RCC 7860 (cell line): ENCODE measurements at regions not wholly inside any gene's neighbourhood (a gene's known extent, or its start where the extent isn't known, plus 50 kb on each side); places are given as distances from the start of the nearest gene placed in this dataset.
A peak's percentile ranks its signal among the peaks of the same experiment; 100 is the strongest.
"Not testable (repeated sequence)": the region's sequence is repeated elsewhere in the genome, so short reads cannot be mapped to it uniquely, and the experiment has no call there.

Experiments
- DNase-seq: peaks from one replicate; pipeline ENCODE4 v3.0.0-alpha.2; 2015; ENCODE audit warnings: low spot score
- FAIRE-seq: peaks from 2 replicates; lab custom pipeline; 2012; peaks lifted over from hg19 to GRCh38; lab: Jason Lieb, UNC

GRCh38 chr7:81236560-81236959 is 317.7 kb upstream of the SEMA3C start:
- no peak for DNase-seq
- peak; percentile 11 for FAIRE-seq

DNA sequence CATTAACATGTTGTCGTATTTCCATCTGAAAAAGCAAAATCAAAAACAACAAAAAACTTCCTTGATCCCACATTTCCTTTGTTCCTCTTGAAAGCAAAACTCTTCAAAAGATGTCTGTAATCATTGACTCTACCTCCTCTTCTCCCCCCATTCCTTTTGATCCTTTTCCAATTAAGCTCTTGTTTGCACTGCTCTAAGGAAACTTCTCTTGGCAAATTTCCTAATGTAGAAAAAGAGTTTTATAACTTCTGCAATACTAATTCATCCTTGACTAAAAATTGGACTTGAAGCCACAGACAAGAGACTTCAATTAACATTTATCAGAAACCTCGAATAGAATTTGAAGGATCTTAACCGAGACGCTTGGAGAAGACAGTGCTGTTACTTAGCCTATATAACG is 317.1 kb upstream of the SEMA3C start:
- DNase-seq = no peak
- FAIRE-seq = no peak

DNA sequence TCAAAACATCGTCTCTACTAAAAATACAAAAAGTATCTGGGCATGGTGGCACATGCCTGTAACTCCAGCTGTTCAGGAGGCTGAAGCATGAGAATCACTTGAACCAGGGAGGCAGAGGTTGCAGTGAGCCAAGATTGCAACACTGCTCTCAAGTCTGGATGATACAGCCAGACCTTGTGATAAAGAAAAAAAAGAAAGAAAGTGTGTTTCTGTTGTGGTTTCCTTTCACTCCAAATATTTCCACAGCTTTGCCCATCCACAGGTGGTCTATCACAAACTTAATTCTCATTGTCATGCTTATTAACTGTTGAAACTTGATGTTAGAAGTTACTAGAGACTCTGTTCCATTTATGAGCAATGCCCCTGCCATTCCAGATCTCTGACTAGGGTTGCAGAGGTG is 316.0 kb upstream of the SEMA3C start:
- FAIRE-seq (no peak), DNase-seq (no peak)

GRCh38 chr7:81233208-81233940 is 314.5 kb upstream of the SEMA3C start:
- FAIRE-seq (no peak), DNase-seq (no peak)

DNA sequence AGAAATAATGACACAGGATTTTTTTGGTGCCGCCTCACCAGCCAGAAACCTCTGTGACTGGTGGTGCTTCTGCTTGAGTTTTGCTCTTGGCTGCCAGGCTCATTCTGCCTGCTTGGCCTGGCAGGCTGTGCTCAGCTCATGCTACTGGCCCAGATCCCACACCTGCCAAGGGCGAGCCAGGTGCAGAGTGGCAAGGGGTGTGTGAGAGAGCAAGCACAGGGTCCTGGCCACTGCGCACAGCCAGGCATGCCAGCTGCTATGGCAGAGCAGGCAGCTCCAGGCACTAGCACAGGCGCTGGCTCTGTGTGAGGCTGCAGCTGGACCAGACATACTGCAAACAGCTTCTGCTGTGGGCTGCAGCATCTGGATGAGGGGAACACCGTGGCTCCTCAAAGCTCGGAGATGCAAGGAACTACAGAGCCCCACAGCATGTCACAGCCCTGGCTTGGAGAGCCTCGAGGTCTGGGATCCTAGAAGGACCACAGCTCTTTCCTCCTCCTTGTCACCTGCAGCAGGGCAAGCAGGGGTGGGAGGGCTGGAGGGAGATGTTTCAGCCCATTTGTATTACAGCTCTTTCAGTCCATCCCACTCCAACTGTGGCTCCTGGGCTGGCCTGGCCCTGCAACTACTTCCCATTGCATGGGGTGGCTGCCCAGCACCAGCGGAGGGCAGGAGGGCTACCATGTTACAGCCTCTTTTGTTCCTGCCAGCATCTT is 313.4 kb upstream of the SEMA3C start:
- no peak for FAIRE-seq

GRCh38 chr7:81231301-81231838 is 312.5 kb upstream of the SEMA3C start:
- DNase-seq = no peak
- FAIRE-seq = no peak

More for the DNA sequence above, 313.4 kb upstream of the SEMA3C start:
- no peak for DNase-seq

DNA sequence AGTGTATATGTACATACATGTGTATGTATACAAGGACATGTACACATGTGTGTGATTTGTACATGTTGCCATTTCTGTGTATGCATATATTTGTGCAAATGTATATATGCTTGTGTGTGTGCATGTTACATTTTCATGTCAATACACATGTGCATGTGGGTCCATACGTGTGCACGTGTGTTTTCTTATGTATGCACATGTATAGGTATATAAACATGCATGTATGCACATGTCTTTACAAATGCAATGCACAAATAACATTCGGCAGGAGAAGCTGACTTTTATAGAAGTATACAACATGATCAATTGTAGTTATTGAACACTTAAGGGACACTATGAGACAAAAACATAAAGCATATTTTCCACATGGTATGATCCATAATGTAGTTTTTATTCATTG is 307.4 kb upstream of the SEMA3C start:
- DNase-seq (no peak), FAIRE-seq (no peak)

GRCh38 chr7:81222692-81223091 is 303.8 kb upstream of the SEMA3C start:
- DNase-seq, FAIRE-seq: not testable (repeated sequence)

DNA sequence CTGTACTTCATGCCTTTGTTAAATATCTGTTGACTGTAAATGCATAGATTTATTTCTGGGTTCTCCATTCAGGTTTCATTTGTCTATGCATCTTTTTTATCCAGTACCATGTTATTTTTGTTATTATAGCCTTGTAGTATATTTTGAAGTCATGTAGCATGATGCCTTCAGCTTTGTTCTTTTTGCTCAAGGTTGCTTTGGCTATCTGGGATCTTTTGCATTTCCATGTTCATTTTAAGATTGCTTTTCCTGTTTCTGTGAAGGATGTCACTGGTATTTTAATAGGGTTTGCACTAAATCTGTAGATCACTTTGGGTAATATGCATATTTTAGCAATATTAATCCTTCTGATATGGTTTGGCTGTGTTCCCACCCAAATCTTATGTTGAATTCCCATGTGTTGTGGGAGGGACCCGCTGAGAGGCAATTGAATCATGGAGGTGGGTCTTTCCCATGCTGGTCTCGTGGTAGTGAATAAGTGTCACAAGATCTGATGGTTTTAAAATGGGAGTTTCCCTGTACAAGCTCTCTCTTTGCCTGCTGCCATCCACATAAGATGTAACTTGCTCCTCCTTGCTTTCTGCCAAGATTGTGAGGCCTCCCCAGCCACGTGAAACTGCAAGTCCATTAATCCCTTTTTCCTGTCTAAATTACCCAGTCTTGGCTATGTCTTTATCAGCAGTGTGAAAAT is 302.8 kb upstream of the SEMA3C start:
- DNase-seq = no peak
- no peak for FAIRE-seq

DNA sequence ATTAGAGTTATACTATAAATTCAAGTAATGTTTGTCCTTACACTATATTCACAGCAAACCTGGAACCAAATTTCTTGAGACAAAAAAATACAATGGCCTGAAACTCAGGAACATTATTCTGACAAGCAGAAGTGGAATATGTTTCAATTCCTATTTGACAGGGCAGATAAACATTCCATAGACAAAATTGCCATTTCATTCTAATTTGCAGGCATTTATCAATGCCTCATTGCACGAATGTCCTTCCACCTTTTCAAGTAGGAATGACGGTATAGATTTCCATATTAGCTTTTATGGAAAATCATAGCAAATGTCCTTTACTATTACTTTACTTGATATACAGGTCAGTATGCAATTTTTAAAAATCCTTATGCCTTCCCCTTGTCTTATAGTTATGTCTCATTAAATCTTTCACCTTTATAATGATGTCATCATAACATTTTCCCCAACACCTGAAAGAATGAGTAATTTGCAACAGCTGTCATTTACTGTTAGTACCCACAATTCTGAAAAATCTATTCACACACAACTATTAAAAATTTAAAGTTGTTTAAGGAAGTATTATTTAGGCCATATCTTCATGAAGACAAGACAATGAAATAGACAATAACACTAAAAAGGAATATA is 299.7 kb upstream of the SEMA3C start:
- FAIRE-seq (no peak), DNase-seq (no peak)

- FAIRE-seq (no peak), DNase-seq (no peak)
Observed at GRCh38 chr7:81213394-81213793, 294.5 kb upstream of the SEMA3C start.

DNA sequence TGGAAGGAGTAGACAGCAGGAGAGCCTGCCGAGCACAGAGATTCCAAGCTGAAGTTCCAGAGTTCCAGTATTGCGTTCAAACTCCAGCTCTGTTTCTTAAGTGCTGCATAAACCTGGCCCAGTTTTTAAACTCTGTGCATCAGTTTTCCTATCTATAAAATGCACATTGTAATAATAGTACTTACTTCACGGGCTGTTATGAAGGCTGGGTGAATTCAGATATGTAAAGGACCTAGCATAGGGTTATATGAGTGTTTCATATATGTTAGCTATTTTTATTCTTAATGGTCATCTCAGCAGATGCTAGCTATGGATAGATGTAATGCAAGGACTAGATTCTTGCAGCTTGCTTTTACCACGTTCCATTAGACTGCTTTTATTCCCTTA is 293.1 kb upstream of the SEMA3C start:
- FAIRE-seq = no peak
- no peak for DNase-seq

- DNase-seq = no peak
- no peak for FAIRE-seq
Observed at GRCh38 chr7:81211204-81211933, 292.5 kb upstream of the SEMA3C start.

DNA sequence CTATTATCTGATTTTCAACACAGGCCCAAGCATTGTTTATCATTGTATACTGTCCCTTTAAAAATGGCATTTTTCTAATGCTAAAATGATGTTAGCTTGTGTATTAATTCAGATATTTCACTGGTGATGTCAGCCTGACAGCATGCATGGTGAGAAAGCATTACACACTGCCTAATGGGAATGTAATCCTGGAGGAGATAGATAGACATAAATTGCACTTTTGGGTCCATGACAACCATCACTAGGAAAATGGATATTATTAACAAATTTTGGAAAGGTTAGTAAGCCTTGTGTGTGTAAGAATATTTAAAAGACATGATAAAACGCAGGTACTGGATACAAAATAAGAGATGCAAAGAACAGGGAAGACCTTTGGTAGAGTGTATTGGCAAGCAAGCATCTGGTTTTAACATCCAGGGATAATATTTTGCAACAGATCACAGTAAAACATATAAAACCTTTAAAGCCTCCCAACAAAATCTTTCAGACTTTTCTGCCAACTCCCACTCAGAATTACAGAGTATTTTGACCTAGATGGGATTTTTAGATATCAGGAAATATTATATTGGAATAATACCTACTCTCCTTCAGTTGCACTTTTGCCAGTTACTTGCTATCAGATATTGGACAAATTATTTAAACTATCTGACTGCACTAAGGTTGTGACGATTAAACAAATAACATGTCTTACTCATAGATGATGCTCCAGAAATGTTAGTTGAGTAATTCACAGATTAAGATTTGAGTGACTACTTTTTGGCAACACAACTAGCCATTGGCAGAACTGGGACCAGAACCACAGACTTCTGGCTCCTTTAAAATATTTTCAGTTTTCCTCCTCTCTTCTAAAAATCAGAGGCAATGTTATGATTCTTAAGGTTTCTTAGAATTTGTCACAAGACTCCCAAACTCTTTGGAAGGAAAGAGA is 291.6 kb upstream of the SEMA3C start:
- FAIRE-seq (no peak), DNase-seq (no peak)

DNA sequence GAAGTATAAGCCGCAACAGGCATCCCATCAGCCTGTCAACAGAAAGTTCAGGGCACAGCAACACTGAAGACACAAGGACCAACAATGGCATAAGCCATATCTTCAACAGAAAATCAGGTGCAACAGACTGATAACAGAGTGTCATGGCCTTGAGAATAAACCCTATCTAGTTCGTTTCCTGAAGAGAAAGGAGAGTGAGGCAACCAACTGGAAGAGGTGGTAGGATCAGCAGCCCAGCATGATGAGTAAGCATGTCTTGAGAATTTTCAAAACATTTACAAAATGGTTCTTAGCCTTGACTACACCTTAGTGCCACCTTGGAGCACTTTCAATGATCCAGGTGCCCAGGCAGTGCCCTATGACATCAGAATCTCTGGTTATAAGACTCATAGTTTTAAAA is 290.2 kb upstream of the SEMA3C start:
- no peak for DNase-seq
- no peak for FAIRE-seq

- FAIRE-seq = no peak
- no peak for DNase-seq
Observed at GRCh38 chr7:81207801-81208200, 288.9 kb upstream of the SEMA3C start.

GRCh38 chr7:81206667-81207360 is 288.0 kb upstream of the SEMA3C start:
- DNase-seq (no peak), FAIRE-seq (no peak)

- DNase-seq (no peak), FAIRE-seq (no peak)
Observed at GRCh38 chr7:81206217-81206616, 287.4 kb upstream of the SEMA3C start.

GRCh38 chr7:81201188-81201587 is 282.3 kb upstream of the SEMA3C start:
- DNase-seq (no peak), FAIRE-seq (no peak)
